Esophagus muscularis mucosa (tissue), 3 donors: ENCODE measurements at regions not wholly inside any gene's neighbourhood (a gene's known extent, or its start where the extent isn't known, plus 50 kb on each side); places are given as distances from the start of the nearest gene placed in this dataset.

Source experiments
- CTCF ChIP-seq, 3 experiments: fragments of 200-600 bp in 2 of 3; fragments of 450-650 bp in 1 of 3; sonication (generic) in 2 of 3; IDR thresholded peaks; one replicate each; pipeline ENCODE4 v1.5.1; 2017 to 2019; ENCODE audit warnings: antibody characterized with exemption in 3 of 3, mild to moderate bottlenecking in 2 of 3, moderate library complexity in 1 of 3
- POLR2AphosphoS5 ChIP-seq, 2 donors: sonication (generic); formaldehyde crosslinking; IDR thresholded peaks; one replicate each; pipeline ENCODE4 v1.6.1; 2017; ENCODE audit warnings: antibody characterized with exemption in 2 of 2

- TF ChIP-seq CTCF (IDR thresholded peaks at IDR 0.05) (no peak), POLR2AphosphoS5 (IDR thresholded peaks at IDR 0.05) (no peak)
These were observed 1196.6 kb upstream of the CDH18 start for GRCh38 chr5:21184581-21184980.
